GM12878 (cell line): ENCODE measurements at regions not wholly inside any gene's neighbourhood (a gene's known extent, or its start where the extent isn't known, plus 50 kb on each side); places are given as distances from the start of the nearest gene placed in this dataset.

ENCODE experiments used
- ATAC-seq: fragments of 200-7000 bp; cut with Tn5 transposase; 3 replicates; pipeline ENCODE4 v1.9.1; 2020; ENCODE audit warnings: mild to moderate bottlenecking, moderate library complexity
- BruUV-seq: library from RNA; stranded (reverse); fragments of 400-500 nt; replicated peaks from 2 replicates; lab custom pipeline; 2021; lab: Mats Ljungman, UMichigan
- CTCF ChIA-PET: fragments of 300-600 bp; sonication (Branson Sonifier 250); formaldehyde crosslinking; extraction: SDS; loops from one replicate; lab custom pipeline; 2021; ENCODE audit warnings: inconsistent platforms; lab: Yijun Ruan, JAX
- POLR2A ChIA-PET: fragments of 350-600 bp; formaldehyde crosslinking; extraction: SDS; loops from one replicate; lab custom pipeline; 2021; ENCODE audit warnings: inconsistent platforms; lab: Charles Lee
- RAD21 ChIA-PET: fragments of 300-600 bp; sonication (Branson Sonifier 250); formaldehyde crosslinking; loops from one replicate; lab custom pipeline; 2023; ENCODE audit warnings: antibody characterized with exemption; ENCODE audit not compliant: unreplicated experiment; lab: Charles Lee
- SMC1A ChIA-PET: fragments of 300-600 bp; sonication (Branson Sonifier 250); formaldehyde crosslinking; loops from one replicate; lab custom pipeline; 2023; ENCODE audit not compliant: unreplicated experiment, uncharacterized antibody; lab: Charles Lee
- DNase-seq: peaks from one replicate; pipeline ENCODE4 v3.0.0-alpha.2; 2011; ENCODE audit warnings: low read depth, low spot score
- FAIRE-seq: peaks from 3 replicates; lab custom pipeline; 2011; peaks lifted over from hg19 to GRCh38; lab: Jason Lieb, UNC
- H2AFZ ChIP-seq: 2 replicates; pipeline ENCODE4 v1.6.0; 2011; ENCODE audit warnings: low read depth, low read length, control low read depth; ENCODE audit not compliant: control insufficient read depth
- H3K27ac ChIP-seq: 2 replicates; pipeline ENCODE4 v1.5.1; 2011; ENCODE audit warnings: control low read depth; ENCODE audit not compliant: control insufficient read depth, insufficient read depth
- H3K27me3 ChIP-seq, 2 experiments: replicated peaks in 1 of 2; 2 replicates each; pipeline versions ENCODE4 v1.6.0 to v1.6.1; 2011; ENCODE audit warnings: low read length in 1 of 2; ENCODE audit not compliant: control insufficient read depth in 2 of 2, insufficient read depth in 2 of 2
- H3K36me3 ChIP-seq, 2 experiments: 2 replicates each; pipeline ENCODE4 v1.5.1; 2011; ENCODE audit warnings: low read length in 1 of 2; ENCODE audit not compliant: control insufficient read depth in 2 of 2, insufficient read depth in 2 of 2
- H3K4me1 ChIP-seq: 2 replicates; pipeline ENCODE4 v1.6.1; 2011; ENCODE audit warnings: mild to moderate bottlenecking, low read length, moderate library complexity, mixed read lengths; ENCODE audit not compliant: control insufficient read depth, insufficient read depth
- H3K4me2 ChIP-seq: 2 replicates; pipeline ENCODE4 v1.6.0; 2011; ENCODE audit warnings: control low read depth; ENCODE audit not compliant: control insufficient read depth, insufficient read depth
- H3K4me3 ChIP-seq: fragments of 200-600 bp; sonication (generic); 2 replicates; pipeline ENCODE4 v1.5.1; 2016
- H3K79me2 ChIP-seq: 2 replicates; pipeline ENCODE4 v1.6.0; 2011; ENCODE audit warnings: low read length; ENCODE audit not compliant: control insufficient read depth, insufficient read depth
- H3K9ac ChIP-seq: 2 replicates; pipeline ENCODE4 v1.8.0; 2011; ENCODE audit warnings: low read length, control low read depth, mixed read lengths; ENCODE audit not compliant: control insufficient read depth, insufficient read depth
- H3K9me3 ChIP-seq: replicated peaks from 3 replicates; pipeline ENCODE4 v1.5.1; 2011; ENCODE audit warnings: mild to moderate bottlenecking, low read length; ENCODE audit not compliant: control insufficient read depth, insufficient read depth
- H4K20me1 ChIP-seq: 2 replicates; pipeline ENCODE4 v1.6.0; 2011; ENCODE audit not compliant: control insufficient read depth, insufficient read depth
- ASH2L ChIP-seq: fragments of 300-600, 200-600 bp; sonication (generic); IDR thresholded peaks from 2 replicates; pipeline ENCODE4 v1.6.1; 2017; ENCODE audit warnings: low read depth, mild to moderate bottlenecking, borderline replicate concordance
- BHLHE40 ChIP-seq, 2 experiments: fragments of 450-650 bp in 1 of 2; IDR thresholded peaks; 2 replicates each; pipeline ENCODE4 v1.6.1; 2011 to 2017; ENCODE audit warnings: low read depth in 2 of 2, borderline replicate concordance in 1 of 2, improper control_type of control experiment in 1 of 2, low read length in 1 of 2, mild to moderate bottlenecking in 1 of 2
- CTCF ChIP-seq, 3 experiments: IDR thresholded peaks in 2 of 3; conservative IDR thresholded peaks in 1 of 3; 2 replicates each; pipeline ENCODE4 v1.5.1; 2011; ENCODE audit warnings: low read depth in 3 of 3, low read length in 3 of 3, mild to moderate bottlenecking in 3 of 3, control low read depth in 2 of 3, moderate library complexity in 2 of 3, inconsistent platforms in 1 of 3, mixed read lengths in 1 of 3; ENCODE audit not compliant: control insufficient read depth in 2 of 3, insufficient read depth in 1 of 3; ENCODE audit errors: extremely low read depth in 1 of 3
- ESRRA ChIP-seq: IDR thresholded peaks from 2 replicates; pipeline ENCODE4 v1.6.1; 2012; ENCODE audit warnings: mild to moderate bottlenecking, low read length, improper control_type of control experiment
- JUNB ChIP-seq: IDR thresholded peaks from 2 replicates; pipeline ENCODE4 v1.6.1; 2016; ENCODE audit warnings: antibody characterized with exemption, mild to moderate bottlenecking
- NFYA ChIP-seq: IDR thresholded peaks from 2 replicates; pipeline ENCODE4 v1.6.1; 2011; ENCODE audit warnings: low read depth, mild to moderate bottlenecking, low read length, improper control_type of control experiment, borderline replicate concordance
- NFYB ChIP-seq: IDR thresholded peaks from 2 replicates; pipeline ENCODE4 v1.6.1; 2011; ENCODE audit warnings: low read depth, mild to moderate bottlenecking, low read length, improper control_type of control experiment, moderate library complexity; ENCODE audit not compliant: insufficient read depth
- POLR2A ChIP-seq: IDR thresholded peaks from 2 replicates; pipeline ENCODE4 v1.6.1; 2011; ENCODE audit warnings: low read depth, mild to moderate bottlenecking, low read length
- RAD21 ChIP-seq: IDR thresholded peaks from 2 replicates; pipeline ENCODE4 v1.6.1; 2011; ENCODE audit warnings: mild to moderate bottlenecking, low read depth, low read length, moderate library complexity; ENCODE audit not compliant: insufficient read depth
- RB1 ChIP-seq: fragments of 450-650 bp; formaldehyde crosslinking; IDR thresholded peaks from 2 replicates; pipeline ENCODE4 v1.6.1; 2017; ENCODE audit warnings: mild to moderate bottlenecking, borderline replicate concordance
- RBBP5 ChIP-seq: fragments of 200-600 bp; sonication (generic); conservative IDR thresholded peaks from 2 replicates; pipeline ENCODE4 v1.6.1; 2016
- TAF1 ChIP-seq: IDR thresholded peaks from 2 replicates; pipeline ENCODE4 v1.6.1; 2011; ENCODE audit warnings: mild to moderate bottlenecking, low read depth, low read length, borderline replicate concordance
- TCF12 ChIP-seq: IDR thresholded peaks from 2 replicates; pipeline ENCODE4 v1.6.1; 2011; ENCODE audit warnings: low read depth, mild to moderate bottlenecking, low read length
- YY1 ChIP-seq: IDR thresholded peaks from 2 replicates; pipeline ENCODE4 v1.6.1; 2011; ENCODE audit warnings: low read depth, mild to moderate bottlenecking, low read length
- ZNF207 ChIP-seq: fragments of 450-650 bp; IDR thresholded peaks from 2 replicates; pipeline ENCODE4 v1.6.1; 2014; ENCODE audit warnings: antibody characterized with exemption, mild to moderate bottlenecking, borderline replicate concordance
- ZNF217 ChIP-seq: fragments of 450-650 bp; IDR thresholded peaks from 2 replicates; pipeline ENCODE4 v1.6.1; 2017; ENCODE audit warnings: antibody characterized with exemption, mild to moderate bottlenecking
- ZNF622 ChIP-seq: fragments of 450-650 bp; IDR thresholded peaks from 2 replicates; pipeline ENCODE4 v1.6.1; 2017; ENCODE audit warnings: mild to moderate bottlenecking, inconsistent platforms
- WGBS: methylation state at CpG from one replicate; pipeline ENCODE4 v1.1.6; 2016; ENCODE audit warnings: low lambda C conversion rate; ENCODE audit not compliant: insufficient replicate concordance, insufficient coverage; ENCODE audit errors: missing lambda C conversion rate; 5-methylcytosine and 5-hydroxymethylcytosine counted together
- in situ Hi-C: fragments of 300-500 bp; cut with MboI; formaldehyde crosslinking; loops from 9 replicates; pipeline ENCODE4 v1.14.3; 2018; ENCODE audit warnings: mixed read lengths
- intact Hi-C: fragments of 100-400 bp; cut with micrococcal nuclease; formaldehyde crosslinking; loops from one replicate; pipeline ENCODE4 v1.14.2; 2022; ENCODE audit not compliant: unreplicated experiment

GRCh38 chr15:59746777-59747176 lies 57.7 kb upstream of the BNIP2 start:
- Histone ChIP-seq H4K20me1 (no peaks in the 10 kb centered on the region), H3K4me3 (no peak overlapping the region), H3K9me3 (no peaks in the 10 kb centered on the region; the same call in 2 of the 3 replicates), H3K79me2 (no peaks in the 10 kb centered on the region), H3K4me2 (no peak overlapping the region), H3K9ac (no peak overlapping the region), H3K27me3 (no peaks in the 10 kb centered on the region), H3K27ac (no peak overlapping the region), H3K4me1 (no peaks in the 10 kb centered on the region), H2AFZ (no peak overlapping the region), H3K36me3 (no peaks in the 10 kb centered on the region)
- TF ChIP-seq ASH2L (no peak), TCF12 (no peak), RAD21 (no peak), BHLHE40 (IDR thresholded peaks at IDR 0.05; ENCODE audit: borderline replicate concordance in 1 of 2, low read depth in 2 of 2, low read length in 1 of 2) (no peak), ZNF622 (no peak), ZNF207 (no peak)
- ChIA-PET RAD21 (no interaction called here), CTCF (no interaction called here), SMC1A (no interaction called here), POLR2A (no interaction called here)
- intact Hi-C loops (no loop called here), in situ Hi-C loops (no loop called here)
- no peak for DNase-seq
- no peak for ATAC-seq
- no TSS peak for BruUV-seq
- no peak for FAIRE-seq
- WGBS = 21% methylated on average over 8 of the region's 8 CpGs

- no TSS peak for BruUV-seq
- H3K27ac ChIP-seq = no peak overlapping the region
- no peaks in the 10 kb centered on the region; the same call in 2 of the 3 replicates for H3K9me3 ChIP-seq
- no peaks in the 10 kb centered on the region for H3K4me1 ChIP-seq
- H3K4me3 ChIP-seq = no peak overlapping the region
- H3K9ac ChIP-seq = no peak overlapping the region
- RAD21 ChIA-PET = no interaction called here
- SMC1A ChIA-PET = interaction anchor here (0.6 kb wide), 1 partner anchor 10 kb away, joined by 3 read pairs; no protein-coding TSS in a partner anchor
- POLR2A ChIA-PET = no interaction called here
- ATAC-seq (no peak), DNase-seq (no peak), FAIRE-seq (no peak)
- CTCF ChIA-PET = interaction anchor here (0.8 to 3.0 kb wide), 3 partner anchors 16 to 585 kb away, joined by 3 to 7 read pairs (median 3); no protein-coding TSS in a partner anchor
- in situ Hi-C loops = no loop called here
- 28% methylated on average over 12 of the region's 12 CpGs for WGBS
- intact Hi-C loops = no loop called here
- no peak overlapping the region for H2AFZ ChIP-seq
- no peaks in the 10 kb centered on the region for H3K79me2 ChIP-seq
- H3K27me3 ChIP-seq = no peaks in the 10 kb centered on the region; a peak in 1 of 4 replicates
- H3K4me2 ChIP-seq = no peak overlapping the region
- no peaks in the 10 kb centered on the region for H4K20me1 ChIP-seq
- no peaks in the 10 kb centered on the region for H3K36me3 ChIP-seq
- TF ChIP-seq POLR2A (no peak), CTCF (IDR thresholded peaks at IDR 0.05 in 2 of 3, conservative IDR thresholded peaks at IDR 0.05 in 1 of 3; ENCODE audit: control insufficient read depth in 2 of 3, extremely low read depth in 1 of 3, insufficient read depth in 1 of 3, low read depth in 3 of 3, low read length in 3 of 3) (peak; percentile 12 to 21 (median 17); a peak in 2 of 6 replicates), NFYA (no peak), ZNF217 (no peak), RBBP5 (no peak), RAD21 (peak; percentile 28), ASH2L (no peak), TAF1 (no peak), NFYB (no peak), RB1 (no peak), JUNB (no peak), BHLHE40 (IDR thresholded peaks at IDR 0.05; ENCODE audit: borderline replicate concordance in 1 of 2, low read depth in 2 of 2, low read length in 1 of 2) (no peak), ESRRA (no peak), YY1 (no peak)
Observed at GRCh38 chr15:59741274-59741906, 52.3 kb upstream of the BNIP2 start.
